Activated T-helper 17 cell treated with anti-CD3 and anti-CD28 coated beads, Interleukin-2, amount 50 U/mL, for 72 hours (primary cell): ENCODE measurements at regions not wholly inside any gene's neighbourhood (a gene's known extent, or its start where the extent isn't known, plus 50 kb on each side); places are given as distances from the start of the nearest gene placed in this dataset.

Experiments used
- ATAC-seq: fragments of 150-1000 bp; cut with Tn5 transposase; replicated peaks from 2 replicates; pipeline ENCODE4 v1.10.0; 2021; ENCODE audit warnings: mild to moderate bottlenecking, moderate library complexity
- H3K27ac Mint-ChIP-seq: one replicate; pipeline ENCODE4 v1.8.0; 2022; ENCODE audit warnings: mixed read lengths
- H3K27me3 Mint-ChIP-seq: one replicate; pipeline ENCODE4 v1.8.0; 2022; ENCODE audit warnings: mixed read lengths
- H3K36me3 Mint-ChIP-seq: one replicate; pipeline ENCODE4 v1.8.0; 2022; ENCODE audit warnings: low read depth, mild to moderate bottlenecking, mixed read lengths
- H3K4me1 Mint-ChIP-seq: one replicate; pipeline ENCODE4 v1.8.0; 2022; ENCODE audit warnings: mixed read lengths
- H3K4me3 Mint-ChIP-seq: one replicate; pipeline ENCODE4 v1.8.0; 2022; ENCODE audit warnings: mild to moderate bottlenecking, mixed read lengths
- H3K9me3 Mint-ChIP-seq: one replicate; pipeline ENCODE4 v1.8.0; 2022; ENCODE audit warnings: mixed read lengths

- no peaks in the 10 kb centered on the region for H3K27me3 Mint-ChIP-seq
- peaks cover 8% of the 10 kb centered on the region for H3K9me3 Mint-ChIP-seq
- H3K4me3 Mint-ChIP-seq = no peak overlapping the region
- no peak for ATAC-seq
- no peaks in the 10 kb centered on the region for H3K36me3 Mint-ChIP-seq
- no peaks in the 10 kb centered on the region for H3K4me1 Mint-ChIP-seq
- no peak overlapping the region for H3K27ac Mint-ChIP-seq
Observed at GRCh38 chr7:79828866-79829265, 305.8 kb upstream of the GNAI1 start.

GRCh38 chr7:79823246-79823951 is 311.2 kb upstream of the GNAI1 start:
- ATAC-seq = no peak
- Mint-ChIP-seq H3K27me3 (no peaks in the 10 kb centered on the region), H3K4me1 (no peaks in the 10 kb centered on the region), H3K27ac (no peak overlapping the region), H3K36me3 (no peaks in the 10 kb centered on the region), H3K9me3 (peaks cover 7% of the 10 kb centered on the region), H3K4me3 (no peak overlapping the region)

- Mint-ChIP-seq H3K4me1 (no peaks in the 10 kb centered on the region), H3K27ac (no peak overlapping the region), H3K4me3 (no peak overlapping the region), H3K9me3 (peaks cover 7% of the 10 kb centered on the region), H3K36me3 (no peaks in the 10 kb centered on the region), H3K27me3 (no peaks in the 10 kb centered on the region)
- no peak for ATAC-seq
Observed at GRCh38 chr7:79822620-79823240, 311.9 kb upstream of the GNAI1 start.

GRCh38 chr7:79820387-79820786 is 314.2 kb upstream of the GNAI1 start:
- Mint-ChIP-seq H3K27me3 (no peaks in the 10 kb centered on the region), H3K9me3 (peaks cover 13% of the 10 kb centered on the region), H3K4me1 (no peaks in the 10 kb centered on the region), H3K36me3 (no peaks in the 10 kb centered on the region), H3K27ac (no peak overlapping the region), H3K4me3 (no peak overlapping the region)
- ATAC-seq = no peak

GRCh38 chr7:79810916-79811315 is 323.7 kb upstream of the GNAI1 start:
- Mint-ChIP-seq H3K4me1 (no peaks in the 10 kb centered on the region), H3K4me3 (no peak overlapping the region), H3K27me3 (no peaks in the 10 kb centered on the region), H3K27ac (no peak overlapping the region), H3K36me3 (no peaks in the 10 kb centered on the region), H3K9me3 (peaks cover 4% of the 10 kb centered on the region)
- no peak for ATAC-seq

GRCh38 chr7:79806161-79806734 is 328.4 kb upstream of the GNAI1 start:
- Mint-ChIP-seq H3K4me1 (no peaks in the 10 kb centered on the region), H3K36me3 (no peaks in the 10 kb centered on the region), H3K9me3 (peaks cover 10% of the 10 kb centered on the region), H3K27ac (no peak overlapping the region), H3K27me3 (no peaks in the 10 kb centered on the region), H3K4me3 (no peak overlapping the region)
- no peak for ATAC-seq

- Mint-ChIP-seq H3K9me3 (peaks cover 14% of the 10 kb centered on the region), H3K4me1 (no peaks in the 10 kb centered on the region), H3K27me3 (no peaks in the 10 kb centered on the region), H3K27ac (no peak overlapping the region), H3K4me3 (no peak overlapping the region), H3K36me3 (no peaks in the 10 kb centered on the region)
- ATAC-seq = no peak
Observed at GRCh38 chr7:79790656-79791262, 337.3 kb upstream of the MAGI2 start.

- no peak for ATAC-seq
- H3K27me3 Mint-ChIP-seq = no peaks in the 10 kb centered on the region
- no peaks in the 10 kb centered on the region for H3K36me3 Mint-ChIP-seq
- H3K27ac Mint-ChIP-seq = no peak overlapping the region
- H3K4me1 Mint-ChIP-seq = no peaks in the 10 kb centered on the region
- H3K9me3 Mint-ChIP-seq = peaks cover 14% of the 10 kb centered on the region
- no peak overlapping the region for H3K4me3 Mint-ChIP-seq
Observed at GRCh38 chr7:79789584-79790345, 336.3 kb upstream of the MAGI2 start.

GRCh38 chr7:79787623-79788022 is 334.2 kb upstream of the MAGI2 start:
- H3K4me3 Mint-ChIP-seq = no peak overlapping the region
- H3K4me1 Mint-ChIP-seq = no peaks in the 10 kb centered on the region
- ATAC-seq = no peak
- no peak overlapping the region for H3K27ac Mint-ChIP-seq
- no peaks in the 10 kb centered on the region for H3K27me3 Mint-ChIP-seq
- H3K9me3 Mint-ChIP-seq = peaks cover 25% of the 10 kb centered on the region
- H3K36me3 Mint-ChIP-seq = no peaks in the 10 kb centered on the region

- Mint-ChIP-seq H3K4me3 (no peak overlapping the region), H3K9me3 (peaks cover 26% of the 10 kb centered on the region), H3K27ac (no peak overlapping the region), H3K27me3 (no peaks in the 10 kb centered on the region), H3K4me1 (no peaks in the 10 kb centered on the region), H3K36me3 (no peaks in the 10 kb centered on the region)
- no peak for ATAC-seq
Observed at GRCh38 chr7:79787096-79787495, 333.6 kb upstream of the MAGI2 start.

GRCh38 chr7:79786187-79786586 is 332.7 kb upstream of the MAGI2 start:
- Mint-ChIP-seq H3K27ac (no peak overlapping the region), H3K9me3 (peaks cover 26% of the 10 kb centered on the region), H3K4me3 (no peak overlapping the region), H3K4me1 (no peaks in the 10 kb centered on the region), H3K36me3 (no peaks in the 10 kb centered on the region), H3K27me3 (no peaks in the 10 kb centered on the region)
- ATAC-seq = no peak

- no peak overlapping the region for H3K4me3 Mint-ChIP-seq
Observed at GRCh38 chr7:79785556-79785955, 332.1 kb upstream of the MAGI2 start.

GRCh38 chr7:79782906-79783305 is 329.4 kb upstream of the MAGI2 start:
- Mint-ChIP-seq H3K36me3 (no peaks in the 10 kb centered on the region), H3K4me1 (no peaks in the 10 kb centered on the region), H3K4me3 (no peak overlapping the region), H3K9me3 (peaks cover 21% of the 10 kb centered on the region), H3K27me3 (no peaks in the 10 kb centered on the region), H3K27ac (no peak overlapping the region)
- no peak for ATAC-seq

More at GRCh38 chr7:79785556-79785955, 332.1 kb upstream of the MAGI2 start:
- Mint-ChIP-seq H3K27me3 (no peaks in the 10 kb centered on the region), H3K36me3 (no peaks in the 10 kb centered on the region), H3K9me3 (peaks cover 23% of the 10 kb centered on the region), H3K4me1 (no peaks in the 10 kb centered on the region), H3K27ac (no peak overlapping the region)
- no peak for ATAC-seq

- Mint-ChIP-seq H3K9me3 (peaks cover 17% of the 10 kb centered on the region), H3K27ac (no peak overlapping the region), H3K4me1 (no peaks in the 10 kb centered on the region), H3K27me3 (no peaks in the 10 kb centered on the region), H3K4me3 (no peak overlapping the region), H3K36me3 (no peaks in the 10 kb centered on the region)
- no peak for ATAC-seq
Observed at GRCh38 chr7:79782256-79782655, 328.8 kb upstream of the MAGI2 start.
